A673 (cell line): ENCODE measurements at regions not wholly inside any gene's neighbourhood (a gene's known extent, or its start where the extent isn't known, plus 50 kb on each side); places are given as distances from the start of the nearest gene placed in this dataset.

Source experiments
- BruUV-seq: library from RNA; stranded (reverse); fragments of 400-500 nt; replicated peaks from 2 replicates; lab custom pipeline; 2021; lab: Mats Ljungman, UMichigan
- CTCF ChIA-PET: fragments of 300-600 bp; sonication (Branson Sonifier 250); formaldehyde crosslinking; loops from one replicate; lab custom pipeline; 2022; ENCODE audit warnings: antibody characterized with exemption; lab: Charles Lee
- POLR2A ChIA-PET: fragments of 300-600 bp; sonication (Branson Sonifier 250); formaldehyde crosslinking; loops from one replicate; lab custom pipeline; 2022; ENCODE audit warnings: antibody characterized with exemption; ENCODE audit not compliant: low non-redundant PET; lab: Charles Lee
- DNase-seq: peaks from one replicate; pipeline ENCODE4 v3.0.0-alpha.2; 2015; ENCODE audit warnings: low spot score
- H3K27ac ChIP-seq: fragments of 200-600 bp; sonication (generic); 2 replicates; pipeline ENCODE4 v1.5.1; 2016; ENCODE audit warnings: mixed run types, low read depth, mild to moderate bottlenecking, mixed read lengths, antibody characterized with exemption, low read length; ENCODE audit not compliant: poor library complexity, severe bottlenecking
- H3K27me3 ChIP-seq: fragments of 200-600 bp; sonication (generic); replicated peaks from 2 replicates; pipeline ENCODE4 v1.6.1; 2017; ENCODE audit warnings: mixed run types, low read depth, mild to moderate bottlenecking, mixed read lengths, antibody characterized with exemption, low read length; ENCODE audit not compliant: insufficient read depth, poor library complexity
- H3K36me3 ChIP-seq: fragments of 200-600 bp; sonication (generic); 2 replicates; pipeline ENCODE4 v1.6.1; 2016; ENCODE audit warnings: mixed run types, mild to moderate bottlenecking, mixed read lengths, antibody characterized with exemption, low read length; ENCODE audit not compliant: insufficient read depth, poor library complexity, severe bottlenecking
- H3K4me1 ChIP-seq: fragments of 200-600 bp; sonication (generic); 2 replicates; pipeline ENCODE4 v1.6.1; 2017; ENCODE audit warnings: mixed run types, mild to moderate bottlenecking, mixed read lengths, antibody characterized with exemption, low read length; ENCODE audit not compliant: insufficient read depth, poor library complexity, severe bottlenecking
- H3K4me3 ChIP-seq: fragments of 200-600 bp; sonication (generic); 2 replicates; pipeline ENCODE4 v1.5.1; 2016; ENCODE audit warnings: low read depth, mixed run types, mild to moderate bottlenecking, mixed read lengths, low read length; ENCODE audit not compliant: poor library complexity, severe bottlenecking
- H3K9me3 ChIP-seq: fragments of 200-600 bp; sonication (generic); 2 replicates; pipeline ENCODE4 v1.6.1; 2016; ENCODE audit warnings: mixed run types, low read depth, mild to moderate bottlenecking, mixed read lengths, antibody characterized with exemption, low read length; ENCODE audit not compliant: poor library complexity, severe bottlenecking
- EZH2 ChIP-seq: fragments of 200-600 bp; sonication (generic); IDR thresholded peaks from 2 replicates; pipeline ENCODE4 v1.6.1; 2017; ENCODE audit warnings: borderline replicate concordance, low read depth, mild to moderate bottlenecking, mixed read lengths, antibody characterized with exemption, low read length; ENCODE audit not compliant: poor library complexity, severe bottlenecking
- intact Hi-C: fragments of 100-400 bp; cut with micrococcal nuclease; formaldehyde crosslinking; loops from one replicate; pipeline ENCODE4 v1.10.0; 2022; ENCODE audit not compliant: unreplicated experiment
- TF ChIP-seq, protein P1 (sequence below): fragments of 300-800, 200-600 bp; sonication (generic); conservative IDR thresholded peaks from 2 replicates; pipeline ENCODE4 v1.5.1; 2017; ENCODE audit warnings: low read depth, mild to moderate bottlenecking, antibody characterized with exemption, low read length, moderate library complexity, mixed read lengths

DNA sequence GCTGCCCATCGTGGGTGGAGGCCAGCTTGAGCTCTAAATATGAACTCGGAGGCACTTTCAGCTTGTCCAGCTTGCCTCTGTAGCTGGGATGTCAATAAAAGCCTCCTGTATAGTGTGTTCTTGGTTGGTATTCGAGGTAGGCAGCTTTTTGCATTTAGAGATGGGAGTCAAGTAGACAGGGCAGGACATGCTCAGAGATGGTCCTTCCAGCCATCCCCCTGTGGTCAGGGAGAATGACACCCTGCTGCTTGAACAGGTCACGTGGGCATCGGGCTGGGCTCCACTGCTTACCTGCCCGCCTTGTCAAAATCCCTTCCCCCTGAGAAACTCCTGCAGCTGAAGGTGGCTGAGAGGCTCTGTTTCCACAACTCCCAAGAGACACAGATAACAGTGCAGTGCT is 302.5 kb downstream of the ZNF536 start:
- H3K4me1 ChIP-seq: no peaks in the 10 kb centered on the region
- no TSS peak for BruUV-seq
- H3K4me3 ChIP-seq: no peak overlapping the region
- TF ChIP-seq EZH2: no peak
- TF ChIP-seq, protein P1, sequence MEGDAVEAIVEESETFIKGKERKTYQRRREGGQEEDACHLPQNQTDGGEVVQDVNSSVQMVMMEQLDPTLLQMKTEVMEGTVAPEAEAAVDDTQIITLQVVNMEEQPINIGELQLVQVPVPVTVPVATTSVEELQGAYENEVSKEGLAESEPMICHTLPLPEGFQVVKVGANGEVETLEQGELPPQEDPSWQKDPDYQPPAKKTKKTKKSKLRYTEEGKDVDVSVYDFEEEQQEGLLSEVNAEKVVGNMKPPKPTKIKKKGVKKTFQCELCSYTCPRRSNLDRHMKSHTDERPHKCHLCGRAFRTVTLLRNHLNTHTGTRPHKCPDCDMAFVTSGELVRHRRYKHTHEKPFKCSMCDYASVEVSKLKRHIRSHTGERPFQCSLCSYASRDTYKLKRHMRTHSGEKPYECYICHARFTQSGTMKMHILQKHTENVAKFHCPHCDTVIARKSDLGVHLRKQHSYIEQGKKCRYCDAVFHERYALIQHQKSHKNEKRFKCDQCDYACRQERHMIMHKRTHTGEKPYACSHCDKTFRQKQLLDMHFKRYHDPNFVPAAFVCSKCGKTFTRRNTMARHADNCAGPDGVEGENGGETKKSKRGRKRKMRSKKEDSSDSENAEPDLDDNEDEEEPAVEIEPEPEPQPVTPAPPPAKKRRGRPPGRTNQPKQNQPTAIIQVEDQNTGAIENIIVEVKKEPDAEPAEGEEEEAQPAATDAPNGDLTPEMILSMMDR: no peak
- ChIA-PET POLR2A (no interaction called here), CTCF (no interaction called here)
- H3K27me3 ChIP-seq: no peaks in the 10 kb centered on the region
- no peaks in the 10 kb centered on the region for H3K9me3 ChIP-seq
- no peak overlapping the region for H3K27ac ChIP-seq
- intact Hi-C loops: no loop called here
- no peaks in the 10 kb centered on the region for H3K36me3 ChIP-seq
- DNase-seq: no peak

DNA sequence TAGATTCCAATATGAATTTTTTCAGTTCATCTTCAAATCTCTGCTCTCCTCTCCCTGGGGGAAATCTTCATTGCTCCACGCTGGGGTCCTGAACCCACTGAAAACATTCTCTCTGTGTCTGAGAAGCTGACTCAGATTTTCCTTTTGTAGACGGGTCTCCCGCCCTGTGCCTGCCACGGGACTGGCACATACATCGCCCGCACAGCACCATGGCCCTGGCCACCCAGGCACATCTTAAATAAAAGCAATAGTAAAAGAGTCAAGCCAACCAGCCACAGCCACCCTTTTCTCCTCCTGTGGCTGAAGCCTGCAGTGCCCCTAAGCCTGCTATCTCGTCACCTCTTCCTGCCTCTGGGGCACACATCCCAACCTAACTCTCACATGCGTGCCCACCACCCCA is 301.2 kb downstream of the ZNF536 start:
- no peak overlapping the region for H3K27ac ChIP-seq
- no peaks in the 10 kb centered on the region for H3K27me3 ChIP-seq
- no TSS peak for BruUV-seq
- no peak overlapping the region for H3K4me3 ChIP-seq
- no peaks in the 10 kb centered on the region for H3K36me3 ChIP-seq
- intact Hi-C loops: no loop called here
- H3K4me1 ChIP-seq: peaks cover 9% of the 10 kb centered on the region
- no peak for DNase-seq
- POLR2A ChIA-PET: no interaction called here
- CTCF ChIA-PET: no interaction called here
- H3K9me3 ChIP-seq: no peaks in the 10 kb centered on the region
- TF ChIP-seq EZH2: no peak

DNA sequence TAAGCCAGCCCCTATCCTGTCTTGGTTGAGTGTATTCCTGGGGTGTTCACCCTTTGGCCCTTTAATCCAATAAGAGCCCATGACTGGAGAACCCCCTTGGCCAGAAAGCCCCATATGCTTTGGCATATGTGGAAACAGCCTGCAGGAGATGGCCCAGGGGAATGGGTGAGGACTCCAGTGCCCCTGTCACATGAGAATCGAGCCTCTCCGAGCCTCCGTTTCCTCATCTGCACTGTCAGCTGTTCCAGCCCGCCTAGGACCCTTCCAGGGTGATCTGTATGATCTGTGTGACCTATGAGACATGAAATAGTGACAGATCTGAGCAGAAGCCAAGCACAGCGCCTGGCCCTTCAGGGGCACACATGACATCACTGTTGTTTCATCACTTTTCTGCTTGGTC is 300.7 kb downstream of the ZNF536 start:
- Histone ChIP-seq H3K27ac (no peak overlapping the region), H3K4me1 (peaks cover 9% of the 10 kb centered on the region), H3K36me3 (no peaks in the 10 kb centered on the region), H3K9me3 (no peaks in the 10 kb centered on the region), H3K27me3 (no peaks in the 10 kb centered on the region), H3K4me3 (no peak overlapping the region)
- no peak for TF ChIP-seq EZH2
- TF ChIP-seq, protein P1: no peak
- DNase-seq: no peak
- no TSS peak for BruUV-seq
- intact Hi-C loops: no loop called here
- ChIA-PET CTCF (no interaction called here), POLR2A (no interaction called here)

DNA sequence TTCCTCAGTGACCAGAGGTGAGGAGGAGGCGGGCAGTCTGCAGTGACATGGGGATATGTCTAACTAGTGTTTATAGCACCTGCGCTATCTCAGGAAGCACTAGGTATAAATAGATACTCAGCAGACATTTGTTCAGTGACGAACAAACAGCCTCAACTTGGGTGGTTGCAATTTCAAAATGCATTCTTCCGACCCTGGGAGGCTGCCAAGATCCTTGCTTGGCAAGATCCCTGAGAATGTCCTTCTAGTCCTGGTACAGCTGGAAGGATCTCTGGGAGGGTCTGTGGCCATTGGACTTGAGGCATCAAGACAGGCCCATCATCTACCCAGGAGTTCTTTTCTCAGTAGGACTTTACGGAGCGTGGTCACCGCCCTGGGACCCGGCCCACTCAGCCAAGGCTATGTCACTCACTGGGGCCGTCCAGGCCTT is 299.5 kb downstream of the ZNF536 start:
- intact Hi-C loops: no loop called here
- POLR2A ChIA-PET: no interaction called here
- Histone ChIP-seq H3K4me3 (no peak overlapping the region), H3K27me3 (no peaks in the 10 kb centered on the region), H3K9me3 (no peaks in the 10 kb centered on the region), H3K27ac (no peak overlapping the region), H3K36me3 (no peaks in the 10 kb centered on the region), H3K4me1 (peaks cover 9% of the 10 kb centered on the region)
- no TSS peak for BruUV-seq
- no peak for DNase-seq
- TF ChIP-seq EZH2: no peak
- TF ChIP-seq, protein P1: no peak
- CTCF ChIA-PET: no interaction called here
